K562 (cell line): ENCODE measurements at regions not wholly inside any gene's neighbourhood (a gene's known extent, or its start where the extent isn't known, plus 50 kb on each side); places are given as distances from the start of the nearest gene placed in this dataset.

Experiments used
- BACH1 ChIP-seq: fragments of 200-800 bp; sonication (Bioruptor generic); IDR thresholded peaks from 2 replicates; pipeline ENCODE4 v1.6.1; 2016; ENCODE audit warnings: missing genetic modification characterization, missing compliant biosample characterization
- CAMTA2 ChIP-seq: fragments of 250-450 bp; sonication (Bioruptor Pico); conservative IDR thresholded peaks from 2 replicates; pipeline ENCODE4 v1.5.1; 2022
- CBFB ChIP-seq: sonication (generic); formaldehyde crosslinking; IDR thresholded peaks from 2 replicates; pipeline ENCODE4 v1.4.0; 2020; ENCODE audit warnings: mild to moderate bottlenecking, missing genetic modification reagents
- FOXK1 ChIP-seq: sonication (generic); formaldehyde crosslinking; IDR thresholded peaks from 2 replicates; pipeline ENCODE4 v1.8.0; 2022; ENCODE audit warnings: missing genetic modification reagents, mild to moderate bottlenecking, borderline replicate concordance
- HDAC2 ChIP-seq: fragments of 450-650 bp; IDR thresholded peaks from 2 replicates; pipeline ENCODE4 v1.6.1; 2016; ENCODE audit warnings: mild to moderate bottlenecking
- NR2C2 ChIP-seq, 2 experiments: fragments of 200-800 bp in 1 of 2; sonication (Bioruptor generic) in 1 of 2; sonication (generic) in 1 of 2; formaldehyde crosslinking in 1 of 2; IDR thresholded peaks; 2 replicates each; pipeline versions ENCODE4 v1.6.1 to v1.8.0; 2016 to 2022; ENCODE audit warnings: mild to moderate bottlenecking in 1 of 2, missing compliant biosample characterization in 1 of 2, missing genetic modification characterization in 1 of 2, missing genetic modification reagents in 1 of 2
- NR2F6 ChIP-seq: fragments of 450-650 bp; formaldehyde crosslinking; IDR thresholded peaks from 2 replicates; pipeline ENCODE4 v1.4.0; 2020; ENCODE audit warnings: mild to moderate bottlenecking
- ZNF384 ChIP-seq: IDR thresholded peaks from 2 replicates; pipeline ENCODE4 v1.6.1; 2012; ENCODE audit warnings: low read depth, low read length, improper control_type of control experiment
- TF ChIP-seq, protein P1 (sequence below): sonication (generic); formaldehyde crosslinking; IDR thresholded peaks from 2 replicates; pipeline ENCODE4 v1.8.1; 2023; ENCODE audit warnings: mild to moderate bottlenecking, missing genetic modification reagents
- TF ChIP-seq, protein P2 (sequence below): fragments of 450-650 bp; formaldehyde crosslinking; IDR thresholded peaks from 2 replicates; pipeline ENCODE4 v1.4.0; 2020; ENCODE audit warnings: mild to moderate bottlenecking, moderate library complexity
- TF ChIP-seq, protein P3 (sequence below), 2 experiments: IDR thresholded peaks in 1 of 2; conservative IDR thresholded peaks in 1 of 2; 2 replicates each; pipeline ENCODE4 v1.6.1; 2016; ENCODE audit warnings: low read depth in 2 of 2, mild to moderate bottlenecking in 1 of 2, missing compliant biosample characterization in 1 of 2, missing genetic modification characterization in 1 of 2, moderate library complexity in 1 of 2
- TF ChIP-seq, protein P4 (sequence below): sonication (generic); formaldehyde crosslinking; IDR thresholded peaks from 2 replicates; pipeline ENCODE4 v1.8.0; 2022; ENCODE audit warnings: missing genetic modification reagents, mild to moderate bottlenecking, borderline replicate concordance
- TF ChIP-seq, protein P5 (sequence below): fragments of 450-650 bp; IDR thresholded peaks from 2 replicates; pipeline ENCODE4 v1.6.1; 2018; ENCODE audit not compliant: partially characterized antibody
- TF ChIP-seq, protein P6 (sequence below), 2 experiments: IDR thresholded peaks; 2 replicates each; pipeline ENCODE4 v1.6.1; 2012; ENCODE audit warnings: improper control_type of control experiment in 2 of 2, low read depth in 2 of 2, low read length in 2 of 2, borderline replicate concordance in 1 of 2

DNA sequence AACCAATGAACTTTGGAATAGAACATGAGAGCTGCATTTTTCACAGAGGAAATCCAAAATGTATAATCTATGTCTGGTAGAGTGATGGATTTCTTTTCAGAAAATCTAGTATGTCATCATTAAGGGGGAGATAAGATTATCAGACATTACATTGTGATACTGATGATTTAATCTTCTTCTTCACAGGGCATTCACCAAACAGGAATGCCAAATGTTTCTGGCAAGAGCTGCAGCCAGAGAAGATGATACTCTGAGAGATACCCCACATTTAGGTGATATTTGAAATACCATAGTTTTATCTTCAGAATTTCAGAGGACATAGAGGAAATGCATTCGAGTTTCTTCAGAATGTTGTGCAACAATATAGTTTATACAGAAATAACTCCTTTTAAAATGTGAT is 1523.7 kb upstream of the ADGRL3 start:
- TF ChIP-seq ZNF384 (no peak), NR2F6 (CRISPR knock-in tag) (no peak), FOXK1 (no peak), HDAC2 (no peak), CBFB (CRISPR knock-in tag) (no peak), BACH1 (tag) (no peak), NR2C2 (CRISPR knock-in tag; IDR thresholded peaks at IDR 0.05) (no peak), NR2C2 (tag; IDR thresholded peaks at IDR 0.05) (no peak), CAMTA2 (CRISPR knock-in tag) (no peak)
- TF ChIP-seq, protein P1, sequence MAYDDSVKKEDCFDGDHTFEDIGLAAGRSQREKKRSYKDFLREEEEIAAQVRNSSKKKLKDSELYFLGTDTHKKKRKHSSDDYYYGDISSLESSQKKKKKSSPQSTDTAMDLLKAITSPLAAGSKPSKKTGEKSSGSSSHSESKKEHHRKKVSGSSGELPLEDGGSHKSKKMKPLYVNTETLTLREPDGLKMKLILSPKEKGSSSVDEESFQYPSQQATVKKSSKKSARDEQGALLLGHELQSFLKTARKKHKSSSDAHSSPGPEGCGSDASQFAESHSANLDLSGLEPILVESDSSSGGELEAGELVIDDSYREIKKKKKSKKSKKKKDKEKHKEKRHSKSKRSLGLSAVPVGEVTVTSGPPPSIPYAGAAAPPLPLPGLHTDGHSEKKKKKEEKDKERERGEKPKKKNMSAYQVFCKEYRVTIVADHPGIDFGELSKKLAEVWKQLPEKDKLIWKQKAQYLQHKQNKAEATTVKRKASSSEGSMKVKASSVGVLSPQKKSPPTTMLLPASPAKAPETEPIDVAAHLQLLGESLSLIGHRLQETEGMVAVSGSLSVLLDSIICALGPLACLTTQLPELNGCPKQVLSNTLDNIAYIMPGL: no peak
- TF ChIP-seq, protein P2, sequence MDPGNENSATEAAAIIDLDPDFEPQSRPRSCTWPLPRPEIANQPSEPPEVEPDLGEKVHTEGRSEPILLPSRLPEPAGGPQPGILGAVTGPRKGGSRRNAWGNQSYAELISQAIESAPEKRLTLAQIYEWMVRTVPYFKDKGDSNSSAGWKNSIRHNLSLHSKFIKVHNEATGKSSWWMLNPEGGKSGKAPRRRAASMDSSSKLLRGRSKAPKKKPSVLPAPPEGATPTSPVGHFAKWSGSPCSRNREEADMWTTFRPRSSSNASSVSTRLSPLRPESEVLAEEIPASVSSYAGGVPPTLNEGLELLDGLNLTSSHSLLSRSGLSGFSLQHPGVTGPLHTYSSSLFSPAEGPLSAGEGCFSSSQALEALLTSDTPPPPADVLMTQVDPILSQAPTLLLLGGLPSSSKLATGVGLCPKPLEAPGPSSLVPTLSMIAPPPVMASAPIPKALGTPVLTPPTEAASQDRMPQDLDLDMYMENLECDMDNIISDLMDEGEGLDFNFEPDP (CRISPR knock-in tag): no peak
- TF ChIP-seq, protein P3, sequence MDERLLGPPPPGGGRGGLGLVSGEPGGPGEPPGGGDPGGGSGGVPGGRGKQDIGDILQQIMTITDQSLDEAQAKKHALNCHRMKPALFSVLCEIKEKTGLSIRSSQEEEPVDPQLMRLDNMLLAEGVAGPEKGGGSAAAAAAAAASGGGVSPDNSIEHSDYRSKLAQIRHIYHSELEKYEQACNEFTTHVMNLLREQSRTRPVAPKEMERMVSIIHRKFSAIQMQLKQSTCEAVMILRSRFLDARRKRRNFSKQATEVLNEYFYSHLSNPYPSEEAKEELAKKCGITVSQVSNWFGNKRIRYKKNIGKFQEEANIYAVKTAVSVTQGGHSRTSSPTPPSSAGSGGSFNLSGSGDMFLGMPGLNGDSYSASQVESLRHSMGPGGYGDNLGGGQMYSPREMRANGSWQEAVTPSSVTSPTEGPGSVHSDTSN (CRISPR knock-in tag; IDR thresholded peaks at IDR 0.05; ENCODE audit: low read depth): no peak
- TF ChIP-seq, protein P3 (tag; conservative IDR thresholded peaks at IDR 0.05; ENCODE audit: low read depth): no peak
- TF ChIP-seq, protein P4, sequence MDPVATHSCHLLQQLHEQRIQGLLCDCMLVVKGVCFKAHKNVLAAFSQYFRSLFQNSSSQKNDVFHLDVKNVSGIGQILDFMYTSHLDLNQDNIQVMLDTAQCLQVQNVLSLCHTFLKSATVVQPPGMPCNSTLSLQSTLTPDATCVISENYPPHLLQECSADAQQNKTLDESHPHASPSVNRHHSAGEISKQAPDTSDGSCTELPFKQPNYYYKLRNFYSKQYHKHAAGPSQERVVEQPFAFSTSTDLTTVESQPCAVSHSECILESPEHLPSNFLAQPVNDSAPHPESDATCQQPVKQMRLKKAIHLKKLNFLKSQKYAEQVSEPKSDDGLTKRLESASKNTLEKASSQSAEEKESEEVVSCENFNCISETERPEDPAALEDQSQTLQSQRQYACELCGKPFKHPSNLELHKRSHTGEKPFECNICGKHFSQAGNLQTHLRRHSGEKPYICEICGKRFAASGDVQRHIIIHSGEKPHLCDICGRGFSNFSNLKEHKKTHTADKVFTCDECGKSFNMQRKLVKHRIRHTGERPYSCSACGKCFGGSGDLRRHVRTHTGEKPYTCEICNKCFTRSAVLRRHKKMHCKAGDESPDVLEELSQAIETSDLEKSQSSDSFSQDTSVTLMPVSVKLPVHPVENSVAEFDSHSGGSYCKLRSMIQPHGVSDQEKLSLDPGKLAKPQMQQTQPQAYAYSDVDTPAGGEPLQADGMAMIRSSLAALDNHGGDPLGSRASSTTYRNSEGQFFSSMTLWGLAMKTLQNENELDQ (CRISPR knock-in tag): no peak
- TF ChIP-seq, protein P5, sequence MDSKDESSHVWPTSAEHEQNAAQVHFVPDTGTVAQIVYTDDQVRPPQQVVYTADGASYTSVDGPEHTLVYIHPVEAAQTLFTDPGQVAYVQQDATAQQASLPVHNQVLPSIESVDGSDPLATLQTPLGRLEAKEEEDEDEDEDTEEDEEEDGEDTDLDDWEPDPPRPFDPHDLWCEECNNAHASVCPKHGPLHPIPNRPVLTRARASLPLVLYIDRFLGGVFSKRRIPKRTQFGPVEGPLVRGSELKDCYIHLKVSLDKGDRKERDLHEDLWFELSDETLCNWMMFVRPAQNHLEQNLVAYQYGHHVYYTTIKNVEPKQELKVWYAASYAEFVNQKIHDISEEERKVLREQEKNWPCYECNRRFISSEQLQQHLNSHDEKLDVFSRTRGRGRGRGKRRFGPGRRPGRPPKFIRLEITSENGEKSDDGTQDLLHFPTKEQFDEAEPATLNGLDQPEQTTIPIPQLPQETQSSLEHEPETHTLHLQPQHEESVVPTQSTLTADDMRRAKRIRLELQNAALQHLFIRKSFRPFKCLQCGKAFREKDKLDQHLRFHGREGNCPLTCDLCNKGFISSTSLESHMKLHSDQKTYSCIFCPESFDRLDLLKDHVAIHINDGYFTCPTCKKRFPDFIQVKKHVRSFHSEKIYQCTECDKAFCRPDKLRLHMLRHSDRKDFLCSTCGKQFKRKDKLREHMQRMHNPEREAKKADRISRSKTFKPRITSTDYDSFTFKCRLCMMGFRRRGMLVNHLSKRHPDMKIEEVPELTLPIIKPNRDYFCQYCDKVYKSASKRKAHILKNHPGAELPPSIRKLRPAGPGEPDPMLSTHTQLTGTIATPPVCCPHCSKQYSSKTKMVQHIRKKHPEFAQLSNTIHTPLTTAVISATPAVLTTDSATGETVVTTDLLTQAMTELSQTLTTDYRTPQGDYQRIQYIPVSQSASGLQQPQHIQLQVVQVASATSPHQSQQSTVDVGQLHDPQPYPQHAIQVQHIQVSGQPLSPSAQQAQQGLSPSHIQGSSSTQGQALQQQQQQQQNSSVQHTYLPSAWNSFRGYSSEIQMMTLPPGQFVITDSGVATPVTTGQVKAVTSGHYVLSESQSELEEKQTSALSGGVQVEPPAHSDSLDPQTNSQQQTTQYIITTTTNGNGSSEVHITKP: no peak
- TF ChIP-seq, protein P6, sequence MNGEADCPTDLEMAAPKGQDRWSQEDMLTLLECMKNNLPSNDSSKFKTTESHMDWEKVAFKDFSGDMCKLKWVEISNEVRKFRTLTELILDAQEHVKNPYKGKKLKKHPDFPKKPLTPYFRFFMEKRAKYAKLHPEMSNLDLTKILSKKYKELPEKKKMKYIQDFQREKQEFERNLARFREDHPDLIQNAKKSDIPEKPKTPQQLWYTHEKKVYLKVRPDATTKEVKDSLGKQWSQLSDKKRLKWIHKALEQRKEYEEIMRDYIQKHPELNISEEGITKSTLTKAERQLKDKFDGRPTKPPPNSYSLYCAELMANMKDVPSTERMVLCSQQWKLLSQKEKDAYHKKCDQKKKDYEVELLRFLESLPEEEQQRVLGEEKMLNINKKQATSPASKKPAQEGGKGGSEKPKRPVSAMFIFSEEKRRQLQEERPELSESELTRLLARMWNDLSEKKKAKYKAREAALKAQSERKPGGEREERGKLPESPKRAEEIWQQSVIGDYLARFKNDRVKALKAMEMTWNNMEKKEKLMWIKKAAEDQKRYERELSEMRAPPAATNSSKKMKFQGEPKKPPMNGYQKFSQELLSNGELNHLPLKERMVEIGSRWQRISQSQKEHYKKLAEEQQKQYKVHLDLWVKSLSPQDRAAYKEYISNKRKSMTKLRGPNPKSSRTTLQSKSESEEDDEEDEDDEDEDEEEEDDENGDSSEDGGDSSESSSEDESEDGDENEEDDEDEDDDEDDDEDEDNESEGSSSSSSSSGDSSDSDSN (IDR thresholded peaks at IDR 0.05; ENCODE audit: borderline replicate concordance in 1 of 2, low read depth in 2 of 2, low read length in 2 of 2): no peak
